B cell (primary cell): ENCODE measurements at regions not wholly inside any gene's neighbourhood (a gene's known extent, or its start where the extent isn't known, plus 50 kb on each side); places are given as distances from the start of the nearest gene placed in this dataset.

Source experiments
- EZH2 ChIP-seq: IDR thresholded peaks from 2 replicates; pipeline ENCODE4 v1.6.1; 2012; ENCODE audit warnings: borderline replicate concordance, low read depth, mild to moderate bottlenecking, moderate library complexity, low read length; ENCODE audit not compliant: insufficient read depth, poor library complexity, severe bottlenecking
- TF ChIP-seq, protein P1 (sequence below): fragments of 200-600 bp; IDR thresholded peaks from one replicate; pipeline ENCODE4 v1.8.0; 2022; ENCODE audit warnings: antibody characterized with exemption, mild to moderate bottlenecking

DNA sequence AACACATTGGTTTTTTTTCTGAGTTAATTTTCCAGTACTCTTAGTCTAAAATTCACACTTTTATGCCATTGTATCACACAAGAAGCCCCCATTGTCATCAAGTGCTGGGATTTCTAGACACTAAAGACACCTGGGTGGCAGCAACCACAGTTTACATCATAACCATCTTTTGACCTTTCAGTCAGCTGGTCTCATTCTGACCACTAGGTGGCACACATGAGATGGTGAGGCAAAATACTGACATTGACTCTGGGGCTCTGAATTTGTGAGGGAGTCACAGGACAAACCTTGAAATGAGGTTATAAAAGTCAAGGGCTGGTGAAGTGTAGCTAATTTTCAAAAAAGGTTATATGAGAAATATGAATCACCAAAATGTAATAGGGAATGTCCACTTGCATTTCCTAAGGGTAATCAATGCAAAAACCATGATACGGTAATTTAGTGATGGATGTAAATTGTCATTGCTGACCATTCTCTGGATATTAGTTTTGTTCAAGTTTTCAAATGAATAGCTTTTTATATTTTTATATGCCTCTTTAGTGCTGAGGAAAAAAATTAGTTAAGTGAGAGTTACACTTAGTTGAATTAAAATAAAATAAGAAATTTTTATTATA, 229.4 kb downstream of the DMAC1 start:
- TF ChIP-seq, protein P1, sequence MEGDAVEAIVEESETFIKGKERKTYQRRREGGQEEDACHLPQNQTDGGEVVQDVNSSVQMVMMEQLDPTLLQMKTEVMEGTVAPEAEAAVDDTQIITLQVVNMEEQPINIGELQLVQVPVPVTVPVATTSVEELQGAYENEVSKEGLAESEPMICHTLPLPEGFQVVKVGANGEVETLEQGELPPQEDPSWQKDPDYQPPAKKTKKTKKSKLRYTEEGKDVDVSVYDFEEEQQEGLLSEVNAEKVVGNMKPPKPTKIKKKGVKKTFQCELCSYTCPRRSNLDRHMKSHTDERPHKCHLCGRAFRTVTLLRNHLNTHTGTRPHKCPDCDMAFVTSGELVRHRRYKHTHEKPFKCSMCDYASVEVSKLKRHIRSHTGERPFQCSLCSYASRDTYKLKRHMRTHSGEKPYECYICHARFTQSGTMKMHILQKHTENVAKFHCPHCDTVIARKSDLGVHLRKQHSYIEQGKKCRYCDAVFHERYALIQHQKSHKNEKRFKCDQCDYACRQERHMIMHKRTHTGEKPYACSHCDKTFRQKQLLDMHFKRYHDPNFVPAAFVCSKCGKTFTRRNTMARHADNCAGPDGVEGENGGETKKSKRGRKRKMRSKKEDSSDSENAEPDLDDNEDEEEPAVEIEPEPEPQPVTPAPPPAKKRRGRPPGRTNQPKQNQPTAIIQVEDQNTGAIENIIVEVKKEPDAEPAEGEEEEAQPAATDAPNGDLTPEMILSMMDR: peak; percentile 94
- TF ChIP-seq EZH2: no peak
